Stimulated activated CD8-positive, alpha-beta memory T cell treated with anti-CD3 and anti-CD28 coated beads, Interleukin-4, amount 100 ng/mL, for 48 hours (primary cell): ENCODE measurements at regions not wholly inside any gene's neighbourhood (a gene's known extent, or its start where the extent isn't known, plus 50 kb on each side); places are given as distances from the start of the nearest gene placed in this dataset.

ENCODE experiments used
- DNase-seq: peaks from one replicate; pipeline ENCODE4 v3.0.0-alpha.2; 2020

- no peak for DNase-seq
Observed at GRCh38 chr7:68458010-68458908, 1140.0 kb upstream of the AUTS2 start.

DNA sequence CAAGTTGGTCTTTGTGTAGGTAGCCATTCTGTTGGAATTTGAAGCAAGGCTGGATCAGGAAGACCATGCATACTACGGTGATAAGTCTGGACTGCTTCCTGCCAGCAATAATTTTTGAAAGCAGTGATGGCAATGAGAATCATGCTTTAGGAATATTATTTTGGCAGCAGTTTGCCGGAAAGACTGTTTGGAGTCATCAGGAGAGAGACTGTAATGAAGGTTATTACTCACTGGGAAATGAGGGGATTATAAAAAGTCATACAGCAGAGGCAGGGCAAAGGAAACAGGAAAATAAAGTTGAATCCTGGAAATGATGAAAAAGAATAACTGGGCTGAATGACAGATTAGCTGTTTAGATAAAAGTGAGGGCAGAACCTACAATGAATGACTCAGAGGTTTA, 1136.8 kb upstream of the AUTS2 start:
- DNase-seq = no peak

DNA sequence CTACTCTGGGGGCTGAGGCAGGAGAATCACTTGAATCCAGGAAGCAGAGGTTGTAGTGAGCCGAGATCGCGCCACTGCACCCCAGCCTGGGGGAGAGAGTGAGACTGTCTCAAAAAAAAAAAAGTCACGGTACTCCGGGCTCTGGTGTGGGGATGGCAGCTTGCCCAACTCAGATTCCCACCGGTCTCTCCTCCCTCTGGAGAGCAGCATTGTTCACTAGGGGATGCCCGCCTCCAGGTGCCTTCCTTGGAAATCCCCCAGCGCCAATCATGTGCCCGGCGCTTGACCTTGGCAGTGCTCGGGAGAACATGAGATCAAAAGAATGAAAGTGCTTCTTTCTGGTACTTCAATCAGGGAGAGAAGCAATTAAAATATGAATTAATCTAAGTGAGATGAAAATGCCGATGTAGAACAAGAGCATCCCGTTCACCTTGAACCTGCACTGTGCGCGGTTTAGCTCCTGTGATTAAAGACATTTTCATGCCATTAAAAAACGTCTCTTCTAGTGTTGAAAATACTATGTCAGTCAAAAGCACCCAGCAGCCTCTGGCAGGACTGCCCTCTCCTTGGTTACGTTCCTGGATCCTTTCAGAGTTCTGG, 1127.3 kb upstream of the AUTS2 start:
- no peak for DNase-seq

DNA sequence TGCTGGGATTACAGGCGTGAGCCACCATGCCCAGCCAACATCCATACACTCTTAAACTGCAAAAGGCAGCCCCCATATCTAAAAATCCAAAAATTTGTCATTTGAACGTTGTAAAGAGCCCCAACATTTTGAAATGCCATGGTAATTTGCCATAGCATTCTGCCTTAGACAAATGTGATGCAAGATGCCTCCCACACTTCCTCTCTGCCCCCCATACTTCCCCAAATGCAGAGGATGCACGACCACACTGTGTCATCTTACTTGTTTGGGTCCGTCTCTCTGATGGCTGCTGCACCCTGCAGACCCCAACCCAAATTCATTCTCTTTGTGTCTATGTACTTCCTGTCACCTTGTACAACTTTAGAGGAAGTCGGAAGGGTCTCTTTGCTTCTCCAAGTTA, 1125.6 kb upstream of the AUTS2 start:
- DNase-seq = no peak

GRCh38 chr7:68474661-68475216, 1123.5 kb upstream of the AUTS2 start:
- DNase-seq = no peak

DNA sequence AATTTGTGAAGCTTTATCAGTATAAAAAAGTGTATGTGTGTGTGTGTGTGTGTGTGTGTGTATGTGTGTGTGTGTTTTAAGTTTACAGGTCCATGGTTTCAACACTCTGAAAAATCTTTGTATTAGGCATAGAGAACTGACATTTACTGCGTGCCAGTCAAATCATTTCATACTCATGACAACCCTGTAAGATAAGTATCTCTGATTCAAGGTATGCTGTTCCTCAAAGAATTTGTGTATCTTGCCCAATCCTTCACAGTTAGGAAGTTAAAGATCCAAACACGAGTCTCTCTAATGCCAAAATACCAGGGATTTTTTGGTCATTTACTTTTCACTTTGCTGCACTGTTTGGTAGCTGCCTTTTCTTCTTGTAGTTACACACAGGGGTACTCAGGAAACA, 1121.3 kb upstream of the AUTS2 start:
- no peak for DNase-seq

DNA sequence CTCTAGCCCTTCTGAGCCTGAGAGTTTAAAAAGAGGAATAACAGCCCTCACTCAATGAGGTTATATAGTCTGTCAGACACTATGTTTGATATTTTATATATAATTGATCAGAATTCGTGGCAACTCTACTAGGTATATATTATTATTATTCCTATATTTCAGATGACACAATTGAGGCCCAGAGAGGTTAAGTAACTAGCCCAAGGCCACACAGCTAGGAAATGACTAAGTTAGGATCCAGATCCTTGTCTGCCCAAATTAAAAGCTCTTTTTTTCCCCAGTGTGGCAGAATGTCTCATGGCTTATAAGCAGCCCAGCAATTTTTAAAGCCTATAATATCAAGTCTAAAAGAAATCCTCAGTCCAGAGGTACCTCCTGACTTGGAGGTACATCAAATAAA, 1119.9 kb upstream of the AUTS2 start:
- DNase-seq = no peak

DNA sequence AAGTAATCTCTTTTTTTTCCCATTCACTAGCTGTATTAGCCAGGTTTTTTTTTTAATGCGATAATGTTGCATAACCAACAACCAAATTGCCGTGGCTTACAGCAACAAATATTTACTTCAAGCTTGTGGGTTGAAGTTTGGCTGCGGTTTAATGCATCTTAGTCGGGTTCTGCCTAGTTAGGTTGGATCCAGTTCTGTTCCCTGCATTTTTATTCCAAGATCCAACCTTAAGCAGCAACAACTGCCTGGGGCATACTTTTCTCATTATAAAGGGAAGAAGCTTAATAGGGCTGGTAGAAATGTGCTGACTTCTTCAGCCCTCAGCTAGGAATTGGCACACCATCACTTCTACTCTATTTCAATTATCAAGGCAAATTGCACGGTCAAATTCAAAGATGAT, 1115.5 kb upstream of the AUTS2 start:
- no peak for DNase-seq

- DNase-seq = no peak
Observed at GRCh38 chr7:68484731-68485130, 1113.5 kb upstream of the AUTS2 start.

GRCh38 chr7:68485253-68485917, 1112.9 kb upstream of the AUTS2 start:
- DNase-seq = no peak

DNA sequence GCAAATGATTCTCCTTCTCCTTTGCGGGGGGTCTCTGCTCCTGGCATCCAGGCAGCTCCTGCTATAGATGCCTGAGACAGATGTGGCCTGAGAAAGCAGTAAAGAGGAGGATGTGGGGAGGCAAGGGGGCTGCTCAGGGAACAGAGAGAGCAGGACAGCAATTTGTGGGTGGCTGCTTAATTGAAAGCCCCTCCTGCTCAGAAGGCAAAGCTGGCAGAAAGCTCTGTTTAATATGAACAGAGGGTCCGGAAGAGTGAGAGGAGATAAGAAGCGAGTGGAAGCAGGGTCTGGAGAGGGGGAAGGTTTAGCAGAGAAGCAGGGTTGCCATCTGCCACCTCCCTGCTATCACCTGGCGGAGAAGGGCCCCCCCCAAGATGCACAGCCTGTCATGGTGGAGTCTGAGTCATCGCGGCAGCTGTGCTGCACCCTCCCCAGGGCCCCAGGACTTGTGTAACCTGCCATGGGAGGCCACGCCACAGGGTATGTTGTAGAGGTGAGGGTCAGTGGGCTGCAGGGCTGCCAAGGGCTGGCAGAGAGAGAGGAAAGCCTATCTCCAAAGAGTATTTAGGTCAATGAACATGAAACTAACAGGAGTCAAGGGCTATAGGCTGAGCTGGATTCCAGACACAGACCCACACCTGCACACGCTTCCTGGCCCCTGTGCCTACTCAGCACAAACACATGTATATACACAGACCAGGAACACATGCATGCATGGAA, 1109.8 kb upstream of the AUTS2 start:
- DNase-seq = no peak

- no peak for DNase-seq
Observed at GRCh38 chr7:68491523-68492358, 1106.5 kb upstream of the AUTS2 start.

DNA sequence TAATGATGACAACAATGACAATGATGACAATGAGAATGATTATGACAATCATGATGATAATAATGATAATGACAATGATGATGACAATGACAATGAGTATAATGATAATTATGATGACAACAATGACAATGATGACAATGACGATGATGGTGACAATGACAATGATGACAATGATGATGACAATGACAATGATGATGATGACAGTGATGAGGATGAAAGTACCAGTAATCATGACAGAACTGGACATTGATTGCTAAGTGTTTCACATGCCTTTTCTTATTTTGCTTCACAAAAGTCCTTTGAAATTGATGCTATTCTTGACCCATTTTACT, 1106.0 kb upstream of the AUTS2 start:
- no peak for DNase-seq

GRCh38 chr7:68503400-68503799, 1094.9 kb upstream of the AUTS2 start:
- no peak for DNase-seq

- no peak for DNase-seq
Observed at GRCh38 chr7:68504716-68505115, 1093.6 kb upstream of the AUTS2 start.

GRCh38 chr7:68505721-68506120, 1092.6 kb upstream of the AUTS2 start:
- no peak for DNase-seq

- DNase-seq = no peak
Observed at GRCh38 chr7:68507668-68508067, 1090.6 kb upstream of the AUTS2 start.

DNA sequence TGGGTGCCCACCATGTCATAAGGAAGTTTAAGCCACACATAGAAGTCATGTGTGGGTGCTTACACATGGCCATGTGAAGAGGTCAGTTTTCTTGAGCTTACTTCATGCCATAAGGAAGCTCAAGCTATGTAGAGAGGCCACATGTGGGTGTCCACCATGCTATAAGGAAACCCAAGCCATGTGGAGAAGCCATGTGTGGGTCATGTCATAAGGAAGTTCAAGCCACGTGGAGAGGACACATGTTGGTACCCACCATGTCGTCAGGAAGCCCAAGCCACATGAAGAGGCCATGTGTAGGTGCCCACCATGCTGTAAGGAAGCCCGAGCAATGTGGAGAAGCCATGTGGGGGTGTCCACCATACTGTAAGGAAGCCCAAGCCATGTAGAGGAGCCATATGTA, 1089.2 kb upstream of the AUTS2 start:
- DNase-seq = no peak

- no peak for DNase-seq
Observed at GRCh38 chr7:68509603-68510002, 1088.7 kb upstream of the AUTS2 start.

GRCh38 chr7:68511281-68511680, 1087.0 kb upstream of the AUTS2 start:
- DNase-seq = no peak

- no peak for DNase-seq
Observed at GRCh38 chr7:68512466-68512865, 1085.8 kb upstream of the AUTS2 start.

DNA sequence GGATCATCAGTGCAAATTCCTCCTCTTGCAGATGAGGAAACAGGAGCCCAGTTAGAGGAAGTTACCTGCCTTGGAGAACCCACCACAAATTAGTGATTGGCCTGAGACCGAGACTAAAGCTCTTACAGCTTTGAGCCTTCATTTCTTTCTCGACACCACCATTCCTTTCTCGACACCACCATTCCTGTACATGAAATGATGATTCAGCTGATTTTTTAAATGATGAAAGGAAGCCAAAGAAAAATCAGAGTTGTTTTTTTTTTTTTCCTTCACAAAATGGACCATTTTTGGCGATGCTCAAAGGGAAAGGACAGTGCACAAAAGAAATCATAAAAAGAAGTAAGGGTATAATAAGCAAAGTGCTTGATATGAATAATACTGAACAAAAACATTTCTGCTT, 1080.2 kb upstream of the AUTS2 start:
- DNase-seq = no peak
